MM.1S (cell line): ENCODE measurements at regions not wholly inside any gene's neighbourhood (a gene's known extent, or its start where the extent isn't known, plus 50 kb on each side); places are given as distances from the start of the nearest gene placed in this dataset.

Source experiments
- DNase-seq: peaks from one replicate; pipeline ENCODE4 v3.0.0-alpha.2; 2015
- H2AFZ ChIP-seq: fragments of 300-600 bp; sonication (generic); 2 replicates; pipeline ENCODE4 v1.6.0; 2016; ENCODE audit warnings: antibody characterized with exemption, low read length
- H3F3A ChIP-seq: fragments of 300-600 bp; sonication (generic); 2 replicates; pipeline ENCODE4 v1.6.1; 2016; ENCODE audit warnings: mild to moderate bottlenecking, antibody characterized with exemption, low read length, moderate library complexity, mixed read lengths; ENCODE audit not compliant: insufficient read depth
- H3K27ac ChIP-seq: fragments of 300-600 bp; sonication (generic); 2 replicates; pipeline ENCODE4 v1.5.1; 2016; ENCODE audit warnings: mild to moderate bottlenecking, low read length
- H3K27me3 ChIP-seq: fragments of 300-600 bp; sonication (generic); replicated peaks from 2 replicates; pipeline ENCODE4 v1.6.0; 2016; ENCODE audit warnings: low read length; ENCODE audit not compliant: insufficient read depth
- H3K36me3 ChIP-seq: fragments of 300-600 bp; sonication (generic); replicated peaks from 2 replicates; pipeline ENCODE4 v1.6.1; 2016; ENCODE audit warnings: mild to moderate bottlenecking, low read length, mixed read lengths; ENCODE audit not compliant: insufficient read depth
- H3K4me1 ChIP-seq: fragments of 300-600 bp; sonication (generic); 2 replicates; pipeline ENCODE4 v1.6.1; 2016; ENCODE audit warnings: low read length, mixed read lengths
- H3K4me2 ChIP-seq: fragments of 300-600 bp; sonication (generic); 2 replicates; pipeline ENCODE4 v1.6.0; 2016; ENCODE audit warnings: low read depth, low read length
- H3K4me3 ChIP-seq: fragments of 300-600 bp; sonication (generic); 2 replicates; pipeline ENCODE4 v1.5.1; 2016; ENCODE audit warnings: low read length, mixed read lengths
- H3K79me2 ChIP-seq: fragments of 300-600 bp; sonication (generic); 2 replicates; pipeline ENCODE4 v1.6.1; 2016; ENCODE audit warnings: mixed run types, low read length, mixed read lengths
- H3K9ac ChIP-seq: fragments of 300-600 bp; sonication (generic); 2 replicates; pipeline ENCODE4 v1.6.1; 2016; ENCODE audit warnings: low read length, mixed read lengths
- H3K9me2 ChIP-seq: fragments of 300-600 bp; sonication (generic); replicated peaks from 2 replicates; pipeline ENCODE4 v1.6.1; 2016; ENCODE audit warnings: mild to moderate bottlenecking, low read length, mixed read lengths; ENCODE audit not compliant: insufficient read depth
- H3K9me3 ChIP-seq: fragments of 300-600 bp; sonication (generic); replicated peaks from 2 replicates; pipeline ENCODE4 v1.6.1; 2016; ENCODE audit warnings: mild to moderate bottlenecking, low read length, mixed read lengths; ENCODE audit not compliant: insufficient read depth
- H4K20me1 ChIP-seq: fragments of 300-600 bp; sonication (generic); 2 replicates; pipeline ENCODE4 v1.6.1; 2016; ENCODE audit warnings: mild to moderate bottlenecking, low read length, moderate library complexity, mixed read lengths; ENCODE audit not compliant: insufficient read depth
- CTCF ChIP-seq: fragments of 300-600 bp; sonication (generic); IDR thresholded peaks from 2 replicates; pipeline ENCODE4 v1.5.1; 2016; ENCODE audit warnings: antibody characterized with exemption, low read length, mixed read lengths
- EZH2 ChIP-seq: fragments of 300-600 bp; sonication (generic); optimal IDR thresholded peaks from 2 replicates; pipeline ENCODE3; 2017; ENCODE audit warnings: low read depth, mild to moderate bottlenecking, antibody characterized with exemption, low read length, mixed read lengths
- EZH2phosphoT487 ChIP-seq: fragments of 300-600 bp; sonication (generic); IDR thresholded peaks from 2 replicates; pipeline ENCODE4 v1.6.1; 2018; ENCODE audit warnings: antibody characterized with exemption, low read length

- Histone ChIP-seq H3K27ac (no peak overlapping the region), H3K27me3 (no peaks in the 10 kb centered on the region), H4K20me1 (no peaks in the 10 kb centered on the region), H3K9me2 (no peaks in the 10 kb centered on the region), H3F3A (no peaks in the 10 kb centered on the region), H3K9me3 (no peaks in the 10 kb centered on the region), H3K4me2 (no peak overlapping the region), H3K36me3 (no peaks in the 10 kb centered on the region), H2AFZ (no peak overlapping the region), H3K9ac (no peak overlapping the region), H3K4me3 (no peak overlapping the region), H3K79me2 (no peaks in the 10 kb centered on the region), H3K4me1 (no peaks in the 10 kb centered on the region)
- TF ChIP-seq EZH2phosphoT487 = no peak
- no peak for TF ChIP-seq CTCF
- no peak for TF ChIP-seq EZH2
- no peak for DNase-seq
Observed at GRCh38 chr10:8638088-8638672, 583.7 kb downstream of the GATA3 start.

- Histone ChIP-seq H2AFZ (no peak overlapping the region), H3K79me2 (no peaks in the 10 kb centered on the region), H3F3A (no peaks in the 10 kb centered on the region), H3K9me2 (no peaks in the 10 kb centered on the region), H3K4me2 (no peak overlapping the region), H3K4me3 (no peak overlapping the region), H3K9ac (no peak overlapping the region), H3K27ac (no peak overlapping the region), H3K9me3 (no peaks in the 10 kb centered on the region), H4K20me1 (no peaks in the 10 kb centered on the region), H3K27me3 (no peaks in the 10 kb centered on the region), H3K36me3 (no peaks in the 10 kb centered on the region), H3K4me1 (no peaks in the 10 kb centered on the region)
- no peak for DNase-seq
- no peak for TF ChIP-seq CTCF
- TF ChIP-seq EZH2 = no peak
- TF ChIP-seq EZH2phosphoT487 = no peak
Observed at GRCh38 chr10:8639486-8640185, 585.1 kb downstream of the GATA3 start.

GRCh38 chr10:8640301-8640700 is 585.8 kb downstream of the GATA3 start:
- H3K9me2 ChIP-seq = no peaks in the 10 kb centered on the region
- no peaks in the 10 kb centered on the region for H3F3A ChIP-seq
- DNase-seq = no peak
- TF ChIP-seq EZH2 (no peak), CTCF (no peak), EZH2phosphoT487 (no peak)
- H3K9ac ChIP-seq = no peak overlapping the region
- no peaks in the 10 kb centered on the region for H4K20me1 ChIP-seq
- H3K4me1 ChIP-seq = no peaks in the 10 kb centered on the region
- H2AFZ ChIP-seq = no peak overlapping the region
- no peaks in the 10 kb centered on the region for H3K36me3 ChIP-seq
- no peak overlapping the region for H3K4me2 ChIP-seq
- no peaks in the 10 kb centered on the region for H3K79me2 ChIP-seq
- no peak overlapping the region for H3K4me3 ChIP-seq
- no peak overlapping the region for H3K27ac ChIP-seq
- H3K9me3 ChIP-seq = no peaks in the 10 kb centered on the region
- H3K27me3 ChIP-seq = no peaks in the 10 kb centered on the region
